ENCODE measurements at regions not wholly inside any gene's neighbourhood (a gene's known extent, or its start where the extent isn't known, plus 50 kb on each side); places are given as distances from the start of the nearest gene placed in this dataset.

DNA sequence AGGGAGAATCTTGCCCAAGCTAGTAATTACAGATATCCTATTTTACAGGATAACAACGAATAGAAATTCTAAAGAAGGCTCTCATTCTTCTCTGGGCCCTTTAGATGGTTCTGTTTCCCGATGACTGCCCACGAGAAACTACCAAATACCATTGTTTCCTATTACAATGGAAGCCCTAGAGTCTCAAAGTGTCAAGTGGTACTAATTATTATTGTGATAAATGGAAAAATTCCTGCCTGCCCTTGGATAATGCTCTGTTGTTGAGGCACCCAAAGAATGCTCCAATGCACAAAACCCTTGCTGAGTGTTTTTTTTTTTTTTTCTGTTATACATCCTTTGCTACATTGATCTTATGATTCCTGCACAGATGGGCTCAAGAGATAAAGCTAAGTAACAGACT, 504.5 kb downstream of the XPNPEP1 start:
- CTCF ChIA-PET: no interaction called here
- DNase-seq (ENCODE audit: extremely low spot score): no peak
- POLR2A ChIA-PET: no interaction called here
- TF ChIP-seq, protein P1, sequence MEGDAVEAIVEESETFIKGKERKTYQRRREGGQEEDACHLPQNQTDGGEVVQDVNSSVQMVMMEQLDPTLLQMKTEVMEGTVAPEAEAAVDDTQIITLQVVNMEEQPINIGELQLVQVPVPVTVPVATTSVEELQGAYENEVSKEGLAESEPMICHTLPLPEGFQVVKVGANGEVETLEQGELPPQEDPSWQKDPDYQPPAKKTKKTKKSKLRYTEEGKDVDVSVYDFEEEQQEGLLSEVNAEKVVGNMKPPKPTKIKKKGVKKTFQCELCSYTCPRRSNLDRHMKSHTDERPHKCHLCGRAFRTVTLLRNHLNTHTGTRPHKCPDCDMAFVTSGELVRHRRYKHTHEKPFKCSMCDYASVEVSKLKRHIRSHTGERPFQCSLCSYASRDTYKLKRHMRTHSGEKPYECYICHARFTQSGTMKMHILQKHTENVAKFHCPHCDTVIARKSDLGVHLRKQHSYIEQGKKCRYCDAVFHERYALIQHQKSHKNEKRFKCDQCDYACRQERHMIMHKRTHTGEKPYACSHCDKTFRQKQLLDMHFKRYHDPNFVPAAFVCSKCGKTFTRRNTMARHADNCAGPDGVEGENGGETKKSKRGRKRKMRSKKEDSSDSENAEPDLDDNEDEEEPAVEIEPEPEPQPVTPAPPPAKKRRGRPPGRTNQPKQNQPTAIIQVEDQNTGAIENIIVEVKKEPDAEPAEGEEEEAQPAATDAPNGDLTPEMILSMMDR (IDR thresholded peaks at IDR 0.05; ENCODE audit: control extremely low read depth, extremely low read depth, low read depth, missing control alignments): no peak

DNA sequence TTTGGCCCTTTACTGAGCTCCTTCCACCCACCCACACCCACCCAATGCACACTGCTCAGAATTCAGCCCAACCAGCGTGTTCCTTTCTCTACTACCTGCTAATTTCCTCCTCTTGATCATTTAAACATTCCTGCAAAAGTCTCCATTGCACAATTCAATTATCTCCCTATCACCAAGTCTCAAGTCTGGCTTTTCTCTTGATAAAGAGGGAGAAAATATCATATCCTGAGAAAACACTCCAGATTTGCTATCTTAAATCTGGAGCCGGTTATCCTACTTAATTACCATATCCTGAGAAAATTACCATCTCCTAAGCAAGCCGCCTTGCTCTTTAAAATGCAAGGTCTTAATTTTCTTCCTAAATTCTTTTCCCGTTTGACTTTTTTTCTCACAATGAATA, 505.5 kb downstream of the XPNPEP1 start:
- TF ChIP-seq, protein P1 (IDR thresholded peaks at IDR 0.05; ENCODE audit: control extremely low read depth, extremely low read depth, low read depth, missing control alignments): no peak
- ChIA-PET CTCF (no interaction called here), POLR2A (no interaction called here)
- no peak for DNase-seq (ENCODE audit: extremely low spot score)

DNA sequence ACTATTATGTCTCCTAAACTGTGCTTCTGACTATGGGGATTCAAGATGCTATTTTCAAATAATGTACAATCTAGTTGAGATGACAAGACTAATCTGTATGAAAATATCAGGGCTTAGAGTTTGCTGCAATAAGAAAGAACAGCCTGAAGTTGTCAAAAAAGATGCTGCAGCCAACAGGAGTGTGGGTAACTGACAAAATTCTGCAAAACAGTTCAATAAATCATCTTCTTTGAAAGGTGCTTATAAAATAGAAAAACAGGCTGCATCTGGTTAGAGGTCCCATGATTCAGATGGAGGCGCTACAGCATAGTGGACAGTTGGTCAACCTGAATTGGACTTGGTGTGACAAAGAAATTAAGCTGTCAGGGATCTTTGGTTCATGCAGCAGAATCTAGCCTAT, 511.0 kb downstream of the XPNPEP1 start:
- TF ChIP-seq, protein P1 (IDR thresholded peaks at IDR 0.05; ENCODE audit: control extremely low read depth, extremely low read depth, low read depth, missing control alignments): no peak
- ChIA-PET POLR2A (no interaction called here), CTCF (no interaction called here)
- DNase-seq (ENCODE audit: extremely low spot score): no peak

DNA sequence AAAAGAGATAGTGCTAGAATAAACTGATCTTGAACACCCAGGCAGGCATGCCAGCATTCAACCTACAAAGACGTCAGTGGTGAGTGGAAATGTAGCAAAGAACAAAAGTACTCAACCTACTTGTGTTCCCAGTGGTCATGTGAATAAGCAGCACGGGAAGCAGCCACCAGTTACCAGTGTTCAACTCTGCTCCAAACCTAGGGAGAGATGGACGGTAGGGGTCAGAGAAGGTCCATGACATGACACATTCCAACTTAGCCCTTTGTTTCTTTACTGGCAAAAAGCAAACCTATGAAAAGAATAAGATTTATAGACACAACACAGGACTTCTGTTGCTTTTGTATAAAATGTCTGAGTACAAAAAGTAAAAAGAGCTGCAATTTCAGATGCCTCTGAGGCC, 511.4 kb downstream of the XPNPEP1 start:
- ChIA-PET CTCF (interaction anchor here (1.5 kb wide), 1 partner anchor 13 kb away, joined by 5 read pairs; no protein-coding TSS in a partner anchor), POLR2A (no interaction called here)
- TF ChIP-seq, protein P1 (IDR thresholded peaks at IDR 0.05; ENCODE audit: control extremely low read depth, extremely low read depth, low read depth, missing control alignments): no peak
- no peak for DNase-seq (ENCODE audit: extremely low spot score)

DNA sequence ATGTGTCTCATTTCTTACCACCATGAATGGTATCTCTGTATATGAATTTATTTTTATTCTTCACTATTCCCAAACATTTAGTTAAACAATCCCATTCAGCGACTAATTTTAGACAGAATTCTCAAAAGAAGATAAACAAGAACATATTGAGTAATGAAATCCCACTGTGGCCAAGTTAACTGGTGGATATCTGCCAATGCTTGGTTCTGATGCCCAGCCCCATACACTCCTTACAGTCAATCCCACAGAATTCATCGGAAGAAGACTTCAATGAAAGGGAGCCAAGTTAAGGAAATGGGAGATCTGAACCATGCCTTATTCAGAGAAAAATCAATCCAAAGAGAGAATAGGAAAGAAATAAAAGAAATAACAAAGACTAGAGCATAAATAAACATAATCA, 518.0 kb downstream of the XPNPEP1 start:
- POLR2A ChIA-PET: no interaction called here
- no peak for DNase-seq (ENCODE audit: extremely low spot score)
- TF ChIP-seq, protein P1 (IDR thresholded peaks at IDR 0.05; ENCODE audit: control extremely low read depth, extremely low read depth, low read depth, missing control alignments): no peak
- CTCF ChIA-PET: no interaction called here

DNA sequence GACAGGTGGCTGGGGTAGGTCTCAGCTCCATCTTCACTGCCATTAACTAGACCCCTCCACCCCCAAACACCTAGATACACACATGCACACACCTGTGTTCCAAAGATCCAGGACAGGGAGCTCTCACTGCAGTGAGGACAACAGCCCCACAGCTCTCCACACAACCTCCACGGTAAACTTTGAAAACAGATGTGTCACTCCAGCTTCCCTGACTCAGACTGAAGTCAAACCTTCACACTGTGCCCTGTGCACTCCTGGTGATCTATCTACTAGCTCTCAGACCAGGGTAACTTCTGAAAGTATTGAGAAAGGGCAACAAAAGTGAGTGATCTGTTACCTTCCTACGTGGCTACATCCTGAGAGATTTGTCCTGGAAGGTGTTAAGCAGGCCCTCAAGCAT, 519.8 kb downstream of the XPNPEP1 start:
- DNase-seq (ENCODE audit: extremely low spot score): no peak
- ChIA-PET POLR2A (no interaction called here), CTCF (no interaction called here)
- TF ChIP-seq, protein P1 (IDR thresholded peaks at IDR 0.05; ENCODE audit: control extremely low read depth, extremely low read depth, low read depth, missing control alignments): no peak

DNA sequence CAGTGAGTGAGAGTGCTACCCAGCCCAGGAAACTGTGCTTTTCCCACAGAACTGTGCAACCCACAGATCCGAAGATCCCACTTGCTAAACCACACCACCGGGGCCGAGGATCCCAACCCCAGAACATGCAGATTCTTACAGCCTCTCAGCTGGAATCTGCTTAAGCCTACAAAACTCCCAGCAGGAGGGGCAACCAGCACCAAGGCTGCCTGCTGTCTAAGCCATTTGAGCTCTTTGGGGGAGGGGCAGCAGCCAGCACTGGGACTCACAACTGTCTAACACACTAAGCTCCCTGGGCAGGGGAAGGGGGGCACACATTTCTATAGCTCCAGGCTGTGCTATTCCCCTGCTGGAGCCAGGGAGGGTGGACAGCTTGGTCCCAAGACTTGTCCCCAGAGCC, 529.9 kb downstream of the XPNPEP1 start:
- DNase-seq (ENCODE audit: extremely low spot score): no peak
- CTCF ChIA-PET: no interaction called here
- TF ChIP-seq, protein P1 (IDR thresholded peaks at IDR 0.05; ENCODE audit: control extremely low read depth, extremely low read depth, low read depth, missing control alignments): no peak
- POLR2A ChIA-PET: no interaction called here

Measured in GM10248 (cell line).